Neural crest cell (in vitro differentiated cells): ENCODE measurements at regions not wholly inside any gene's neighbourhood (a gene's known extent, or its start where the extent isn't known, plus 50 kb on each side); places are given as distances from the start of the nearest gene placed in this dataset.
"Not testable (repeated sequence)": the region's sequence is repeated elsewhere in the genome, so short reads cannot be mapped to it uniquely, and the experiment has no call there.

ENCODE experiments used
- DNase-seq: peaks from one replicate; pipeline ENCODE4 v3.0.0; 2021; ENCODE audit warnings: low read depth, mixed read lengths, low spot score
- H3K27ac Mint-ChIP-seq: one replicate; pipeline ENCODE4 v1.8.0; 2021; ENCODE audit warnings: mild to moderate bottlenecking, mixed read lengths; ENCODE audit not compliant: unreplicated experiment
- H3K27me3 Mint-ChIP-seq: 2 replicates; pipeline ENCODE4 v1.8.0; 2021; ENCODE audit warnings: low read depth, mild to moderate bottlenecking, mixed read lengths
- H3K36me3 Mint-ChIP-seq: 2 replicates; pipeline ENCODE4 v1.8.0; 2021; ENCODE audit warnings: low read depth, mild to moderate bottlenecking, mixed read lengths
- H3K4me1 Mint-ChIP-seq: 2 replicates; pipeline ENCODE4 v1.8.0; 2021; ENCODE audit warnings: mixed read lengths
- H3K4me3 Mint-ChIP-seq: one replicate; pipeline ENCODE4 v1.8.0; 2021; ENCODE audit warnings: mild to moderate bottlenecking, mixed read lengths
- H3K9me3 Mint-ChIP-seq: 2 replicates; pipeline ENCODE4 v1.8.0; 2021; ENCODE audit warnings: mixed read lengths
- TF ChIP-seq, protein P1 (sequence below): fragments of 200-600 bp; sonication (generic); conservative IDR thresholded peaks from 2 replicates; pipeline ENCODE4 v1.5.0; 2021; ENCODE audit warnings: antibody characterized with exemption, mild to moderate bottlenecking

DNA sequence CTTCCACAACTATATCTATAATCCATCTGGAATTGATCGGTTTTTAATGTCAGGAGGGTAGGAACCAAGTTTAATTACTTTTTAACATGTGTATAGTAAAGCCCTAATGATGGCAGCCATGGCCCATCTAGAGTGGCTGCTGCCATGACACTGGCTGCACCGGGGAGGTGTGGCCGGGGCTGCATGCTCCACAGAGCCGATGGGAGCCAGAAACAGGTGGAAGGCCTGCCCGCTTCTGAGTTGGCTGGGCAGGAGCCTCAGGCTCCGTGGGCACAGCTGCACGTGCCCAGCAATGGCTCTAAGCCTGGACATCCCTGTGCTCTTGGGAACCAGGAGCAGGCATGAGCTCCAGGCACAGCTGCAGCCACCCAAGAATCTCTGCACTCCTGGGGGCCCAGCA is 73.0 kb downstream of the GBP6 start:
- no peak overlapping the region for H3K4me3 Mint-ChIP-seq
- H3K27me3 Mint-ChIP-seq = no peaks in the 10 kb centered on the region
- peaks cover 5% of the 10 kb centered on the region for H3K9me3 Mint-ChIP-seq
- H3K27ac Mint-ChIP-seq = no peak overlapping the region
- TF ChIP-seq, protein P1, sequence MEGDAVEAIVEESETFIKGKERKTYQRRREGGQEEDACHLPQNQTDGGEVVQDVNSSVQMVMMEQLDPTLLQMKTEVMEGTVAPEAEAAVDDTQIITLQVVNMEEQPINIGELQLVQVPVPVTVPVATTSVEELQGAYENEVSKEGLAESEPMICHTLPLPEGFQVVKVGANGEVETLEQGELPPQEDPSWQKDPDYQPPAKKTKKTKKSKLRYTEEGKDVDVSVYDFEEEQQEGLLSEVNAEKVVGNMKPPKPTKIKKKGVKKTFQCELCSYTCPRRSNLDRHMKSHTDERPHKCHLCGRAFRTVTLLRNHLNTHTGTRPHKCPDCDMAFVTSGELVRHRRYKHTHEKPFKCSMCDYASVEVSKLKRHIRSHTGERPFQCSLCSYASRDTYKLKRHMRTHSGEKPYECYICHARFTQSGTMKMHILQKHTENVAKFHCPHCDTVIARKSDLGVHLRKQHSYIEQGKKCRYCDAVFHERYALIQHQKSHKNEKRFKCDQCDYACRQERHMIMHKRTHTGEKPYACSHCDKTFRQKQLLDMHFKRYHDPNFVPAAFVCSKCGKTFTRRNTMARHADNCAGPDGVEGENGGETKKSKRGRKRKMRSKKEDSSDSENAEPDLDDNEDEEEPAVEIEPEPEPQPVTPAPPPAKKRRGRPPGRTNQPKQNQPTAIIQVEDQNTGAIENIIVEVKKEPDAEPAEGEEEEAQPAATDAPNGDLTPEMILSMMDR = no peak
- peaks cover 6% of the 10 kb centered on the region for H3K36me3 Mint-ChIP-seq
- no peaks in the 10 kb centered on the region for H3K4me1 Mint-ChIP-seq
- DNase-seq = no peak

- not testable (repeated sequence) for H3K27ac Mint-ChIP-seq, H3K4me1 Mint-ChIP-seq, H3K9me3 Mint-ChIP-seq, H3K4me3 Mint-ChIP-seq, H3K36me3 Mint-ChIP-seq, H3K27me3 Mint-ChIP-seq, DNase-seq
These were observed 74.4 kb downstream of the GBP6 start for GRCh38 chr1:89438301-89438700.

DNA sequence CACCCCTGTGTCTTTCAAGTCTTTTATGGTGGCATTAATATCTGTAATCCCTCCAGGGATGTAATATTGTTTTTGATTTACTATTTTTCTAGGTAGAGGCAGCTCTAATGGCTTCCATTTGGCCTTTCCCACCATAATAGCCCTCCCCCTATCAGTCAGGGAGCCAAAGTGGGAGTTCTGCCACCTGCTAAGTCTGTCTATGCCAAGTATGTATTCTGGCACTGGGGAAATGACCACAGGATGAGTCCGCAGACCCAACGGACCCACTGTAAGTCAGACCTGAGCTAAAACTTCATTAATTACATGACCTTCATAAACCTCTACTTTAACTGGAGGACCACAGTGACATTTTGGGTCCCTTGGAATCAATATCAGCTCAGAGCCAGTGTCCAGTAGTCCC is 77.1 kb downstream of the GBP6 start:
- Mint-ChIP-seq H3K27me3 (no peaks in the 10 kb centered on the region), H3K36me3 (peaks cover 6% of the 10 kb centered on the region), H3K9me3 (peaks cover 7% of the 10 kb centered on the region), H3K27ac (no peak overlapping the region), H3K4me3 (no peak overlapping the region), H3K4me1 (no peaks in the 10 kb centered on the region)
- TF ChIP-seq, protein P1 = no peak
- no peak for DNase-seq

DNA sequence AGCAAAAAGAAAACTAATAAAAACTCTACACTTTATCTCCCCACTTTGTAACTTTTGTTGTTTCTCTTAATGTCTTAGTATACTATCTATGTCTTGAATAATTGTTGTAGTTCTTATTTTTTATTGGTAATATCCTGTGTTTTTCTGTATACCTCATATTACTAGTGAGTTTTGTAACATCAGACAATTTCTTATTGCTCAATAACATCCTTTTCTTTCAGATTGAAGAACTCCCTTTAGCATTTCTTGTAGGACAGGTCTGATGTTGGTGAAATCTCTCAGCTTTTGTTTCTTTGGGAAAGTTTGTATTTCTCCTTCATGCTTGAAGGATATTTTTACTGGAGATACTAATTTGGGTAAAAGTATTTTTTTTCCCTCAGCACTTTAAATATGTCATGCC is 79.8 kb upstream of the LRRC8B start:
- no peaks in the 10 kb centered on the region for H3K36me3 Mint-ChIP-seq
- peaks cover 3% of the 10 kb centered on the region for H3K27me3 Mint-ChIP-seq
- TF ChIP-seq, protein P1 = no peak
- H3K4me1 Mint-ChIP-seq = no peaks in the 10 kb centered on the region
- peaks cover 6% of the 10 kb centered on the region for H3K9me3 Mint-ChIP-seq
- H3K27ac Mint-ChIP-seq = no peak overlapping the region
- H3K4me3 Mint-ChIP-seq = no peak overlapping the region
- DNase-seq = no peak

DNA sequence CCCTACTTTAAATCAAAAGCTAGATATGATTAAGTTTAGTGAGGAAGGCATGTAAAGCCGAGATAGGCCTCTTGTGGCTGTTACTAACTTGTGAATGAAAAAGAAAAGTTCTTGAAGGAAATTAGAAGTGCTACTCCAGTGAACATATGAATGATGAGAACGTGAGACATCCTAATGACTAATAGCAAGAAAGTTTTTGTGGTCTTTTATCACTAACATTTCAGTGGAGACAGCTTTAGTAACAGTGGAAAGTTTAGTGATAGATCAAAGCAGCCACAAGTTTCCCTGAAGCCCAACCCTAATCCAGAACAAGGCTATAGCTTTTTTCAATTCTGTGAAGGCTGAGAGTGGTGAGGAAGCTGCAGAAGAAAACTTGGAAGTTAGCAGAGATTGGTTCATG is 73.6 kb upstream of the LRRC8B start:
- peaks cover 2% of the 10 kb centered on the region for H3K9me3 Mint-ChIP-seq
- DNase-seq = no peak
- H3K27me3 Mint-ChIP-seq = peaks cover 3% of the 10 kb centered on the region
- no peaks in the 10 kb centered on the region for H3K36me3 Mint-ChIP-seq
- no peak overlapping the region for H3K4me3 Mint-ChIP-seq
- no peak overlapping the region for H3K27ac Mint-ChIP-seq
- TF ChIP-seq, protein P1 = no peak
- H3K4me1 Mint-ChIP-seq = peaks cover 4% of the 10 kb centered on the region

GRCh38 chr1:89453123-89453972 is 71.3 kb upstream of the LRRC8B start:
- TF ChIP-seq, protein P1 = no peak
- H3K36me3 Mint-ChIP-seq = no peaks in the 10 kb centered on the region
- H3K27me3 Mint-ChIP-seq = peaks cover 3% of the 10 kb centered on the region
- no peak overlapping the region for H3K4me3 Mint-ChIP-seq
- no peak for DNase-seq
- H3K9me3 Mint-ChIP-seq = peaks cover 2% of the 10 kb centered on the region
- no peak overlapping the region for H3K27ac Mint-ChIP-seq
- H3K4me1 Mint-ChIP-seq = peaks cover 7% of the 10 kb centered on the region
